ENCODE measurements at regions not wholly inside any gene's neighbourhood (a gene's known extent, or its start where the extent isn't known, plus 50 kb on each side); places are given as distances from the start of the nearest gene placed in this dataset.

- FAIRE-seq: no peak
Measured at GRCh38 chr9:89871871-89872331, 267.1 kb downstream of the GADD45G start.

DNA sequence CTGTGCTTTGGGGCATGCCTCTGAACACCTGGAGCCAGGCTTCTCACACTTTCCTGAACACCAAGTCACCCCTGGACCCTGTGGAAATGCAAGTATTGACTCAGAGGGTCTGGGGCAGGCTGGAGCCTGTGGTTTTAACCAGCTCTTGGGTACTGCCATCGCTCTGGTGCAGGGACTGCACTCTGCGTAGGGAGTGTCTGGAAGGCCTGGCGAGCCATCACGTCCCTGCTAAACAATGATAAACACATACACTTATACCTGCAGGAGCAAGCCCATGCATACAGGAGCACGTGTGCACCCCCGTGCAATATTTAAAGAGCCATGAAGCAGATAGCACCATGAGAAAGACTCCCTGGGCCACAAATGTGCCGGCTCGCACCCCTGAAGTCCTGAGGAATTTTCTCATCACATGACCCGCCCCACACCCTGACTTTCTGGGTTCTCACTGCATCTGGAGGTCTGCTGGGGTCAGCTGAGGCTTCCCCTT is 267.7 kb downstream of the GADD45G start:
- no peak for FAIRE-seq

- FAIRE-seq: no peak
Measured at GRCh38 chr9:89872913-89873707, 268.3 kb downstream of the GADD45G start.

DNA sequence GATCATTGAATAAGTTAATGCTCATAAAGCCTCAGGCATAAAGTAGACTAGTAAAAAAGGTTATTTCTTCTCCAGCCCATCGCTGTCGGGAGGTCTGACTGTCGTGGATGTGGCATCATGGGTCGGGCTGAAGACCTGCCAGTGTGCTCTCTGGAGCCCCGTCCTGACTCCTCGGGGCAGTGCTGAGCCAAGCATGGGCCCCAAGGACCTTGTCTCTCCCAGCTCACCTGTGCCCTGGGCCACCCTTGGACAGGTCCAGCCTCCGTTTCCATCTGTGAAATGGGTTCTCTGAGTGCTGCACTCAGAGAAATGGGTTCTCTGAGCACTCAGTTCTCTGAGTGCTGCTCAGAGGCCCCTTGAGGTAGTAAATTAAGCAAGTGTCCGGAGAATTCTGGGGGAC is 269.0 kb downstream of the GADD45G start:
- no peak for FAIRE-seq

DNA sequence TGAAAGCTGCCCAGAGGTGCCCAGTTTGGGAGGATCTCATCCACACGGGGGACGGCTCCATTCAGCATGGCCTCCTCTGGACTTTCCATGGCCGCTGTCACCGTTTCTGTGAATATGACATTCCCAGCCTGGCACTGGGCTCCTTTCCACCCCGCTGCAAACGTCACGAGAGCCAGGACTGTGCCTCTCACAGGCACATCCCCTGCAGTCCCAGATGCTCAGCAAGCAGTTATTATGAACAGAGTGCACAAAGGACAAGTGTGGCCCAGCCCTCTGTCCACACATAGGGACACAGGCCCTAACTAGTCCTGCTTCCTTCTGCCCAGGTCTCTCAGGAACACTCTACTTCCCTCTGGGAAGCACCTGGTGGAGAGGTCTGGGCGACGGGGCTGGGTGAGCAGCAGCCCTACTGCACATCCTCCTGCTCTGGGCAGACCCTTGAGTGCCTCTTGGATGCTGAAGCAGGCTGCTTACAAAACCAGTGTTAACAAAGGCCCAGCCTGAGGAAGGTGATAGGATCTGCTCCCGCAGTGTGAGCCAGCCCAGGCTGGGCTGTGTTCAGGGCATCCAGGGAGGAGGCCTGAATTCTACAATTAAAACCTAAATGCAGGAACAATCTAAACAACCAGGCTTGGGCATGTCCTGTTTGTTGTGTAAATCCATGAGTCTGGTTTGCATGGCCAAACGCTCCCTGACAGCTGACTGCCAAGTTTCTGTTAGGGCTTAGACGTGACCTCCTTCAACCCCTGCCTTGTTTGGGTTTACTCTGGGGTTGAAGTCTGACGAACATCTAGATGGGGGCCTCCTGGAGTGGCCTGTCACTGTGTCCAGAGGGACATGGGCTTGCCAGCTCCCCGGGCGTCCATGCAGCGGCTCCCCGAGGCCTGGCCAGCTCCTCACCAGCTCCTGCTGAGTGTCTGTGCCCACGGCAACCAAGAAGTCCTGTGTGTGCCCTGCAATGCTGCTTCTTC is 269.8 kb downstream of the GADD45G start:
- no peak for FAIRE-seq

DNA sequence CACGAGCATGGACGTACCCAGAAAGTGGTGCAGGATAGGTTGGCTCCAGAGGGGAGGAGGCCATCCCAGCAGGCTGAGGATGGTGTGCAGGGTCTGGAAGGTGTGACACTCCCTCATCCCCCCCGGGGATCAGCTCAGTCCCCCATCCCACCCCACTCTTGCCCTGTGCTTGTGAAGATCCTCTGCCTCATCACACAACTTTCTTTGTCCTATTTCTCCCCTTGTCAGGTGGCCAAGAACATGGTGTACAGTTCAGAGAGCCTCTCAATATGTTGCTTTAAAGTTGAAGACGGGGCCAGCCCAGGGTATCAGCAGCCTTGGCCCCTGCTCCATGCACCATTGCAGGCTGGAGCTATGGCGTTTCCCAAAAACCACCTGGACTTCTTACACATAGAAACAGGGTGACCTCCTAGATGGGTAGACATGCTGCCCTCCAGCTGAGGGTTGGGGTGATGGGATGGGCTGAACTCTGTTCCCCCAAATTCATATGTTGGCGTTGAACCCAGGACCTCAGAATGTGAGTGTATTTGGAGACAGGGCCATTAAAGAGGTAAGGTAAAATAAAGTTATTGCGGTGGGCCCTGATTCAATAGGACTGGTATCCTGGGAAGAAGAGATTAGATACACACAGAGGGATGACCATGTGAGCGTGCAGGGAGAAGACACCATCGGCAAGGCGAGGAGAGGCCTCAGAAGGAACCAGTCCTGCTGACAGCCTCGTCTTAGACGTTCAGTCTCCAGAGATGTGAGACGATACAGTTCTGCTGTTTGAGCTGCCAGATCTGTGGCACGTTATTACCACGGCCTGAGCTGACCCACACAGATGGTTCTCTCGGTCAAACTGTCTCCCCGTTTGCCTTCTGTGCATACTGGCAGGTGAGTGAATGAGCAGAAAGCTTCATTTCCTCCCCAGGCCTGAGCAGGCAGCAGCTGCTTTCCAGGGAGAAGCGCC is 272.5 kb downstream of the GADD45G start:
- FAIRE-seq: no peak

DNA sequence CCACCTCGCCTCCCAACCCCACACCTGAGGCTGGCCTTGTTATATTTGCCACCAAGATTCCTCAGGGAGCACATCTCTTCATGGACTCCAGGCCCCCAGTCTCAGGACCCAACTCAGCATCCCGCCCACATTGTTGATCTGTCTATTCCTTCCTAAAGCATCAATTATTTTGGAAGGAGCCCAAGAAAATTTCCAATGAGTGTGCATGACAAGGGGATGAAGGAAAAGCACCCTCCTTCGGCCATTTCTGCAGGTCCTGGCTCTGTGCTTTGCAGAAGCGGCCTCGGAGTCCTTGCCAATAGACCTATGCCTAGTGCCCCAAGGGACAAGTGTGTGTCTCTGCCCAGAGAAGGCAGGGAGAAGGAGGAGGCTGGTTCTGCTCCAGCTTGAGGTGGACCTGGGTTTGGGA is 273.2 kb downstream of the GADD45G start:
- no peak for FAIRE-seq

DNA sequence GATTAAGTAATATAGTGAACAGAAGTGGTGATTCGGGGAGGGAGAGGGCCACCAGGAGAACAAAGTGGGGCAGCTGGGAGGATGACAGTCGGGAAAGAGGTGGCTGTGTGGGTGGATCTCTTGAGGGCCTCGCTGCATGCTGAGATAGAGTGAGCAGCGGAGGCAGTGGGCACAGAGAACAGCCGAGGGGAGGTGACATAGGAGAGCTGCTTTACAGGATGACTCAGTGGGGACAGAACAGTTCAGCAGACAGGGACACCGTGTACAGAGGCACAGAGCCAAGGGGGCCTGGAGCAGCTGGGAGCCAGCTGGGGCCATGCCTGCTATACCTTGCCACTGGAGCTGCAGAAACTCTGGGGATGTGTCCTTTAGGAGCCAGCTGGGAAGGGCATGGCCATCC is 273.9 kb downstream of the GADD45G start:
- FAIRE-seq: no peak

- FAIRE-seq: no peak
Measured at GRCh38 chr9:89879276-89879675, 274.5 kb downstream of the GADD45G start.

DNA sequence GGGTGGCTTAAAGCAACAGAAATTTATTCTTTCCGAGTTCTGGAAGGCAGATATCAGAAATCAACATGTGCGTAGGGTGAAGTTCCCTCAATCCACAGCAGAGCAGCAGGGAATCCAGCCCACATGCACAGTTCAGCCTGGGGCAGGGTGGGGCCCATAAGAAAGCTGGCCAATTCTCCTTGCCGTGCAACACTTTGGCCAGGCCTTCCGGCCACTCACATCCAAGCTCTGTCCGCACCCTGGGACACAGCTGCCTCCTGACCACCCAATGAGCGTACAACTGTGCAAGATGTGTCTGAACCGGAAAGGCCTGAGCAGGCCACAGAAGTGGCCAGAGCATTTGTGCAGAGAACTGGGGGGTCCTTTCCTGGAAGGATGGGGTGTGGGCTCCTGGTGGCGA is 274.9 kb downstream of the GADD45G start:
- no peak for FAIRE-seq

DNA sequence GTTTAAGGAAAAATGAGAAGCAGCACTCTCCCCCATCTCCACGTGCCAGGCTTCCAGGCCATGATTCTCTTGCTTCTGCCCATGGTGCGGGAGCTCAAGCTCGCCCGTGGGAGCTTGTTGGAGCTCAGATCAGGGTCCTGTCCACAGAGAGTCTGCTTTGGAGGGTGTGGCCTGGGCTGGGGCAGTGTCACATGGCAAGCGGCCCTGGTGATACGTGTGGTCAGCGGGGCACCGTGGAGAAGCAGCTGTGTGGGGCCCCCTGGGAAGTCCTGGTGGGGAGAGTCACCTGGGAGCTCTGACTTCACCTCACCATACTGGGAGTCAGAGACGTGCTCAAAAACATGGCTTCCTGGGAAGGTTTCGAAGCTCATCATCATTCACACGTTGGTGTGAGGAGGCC is 275.3 kb downstream of the GADD45G start:
- no peak for FAIRE-seq

- no peak for FAIRE-seq
Measured at GRCh38 chr9:89880721-89881120, 275.9 kb downstream of the GADD45G start.

DNA sequence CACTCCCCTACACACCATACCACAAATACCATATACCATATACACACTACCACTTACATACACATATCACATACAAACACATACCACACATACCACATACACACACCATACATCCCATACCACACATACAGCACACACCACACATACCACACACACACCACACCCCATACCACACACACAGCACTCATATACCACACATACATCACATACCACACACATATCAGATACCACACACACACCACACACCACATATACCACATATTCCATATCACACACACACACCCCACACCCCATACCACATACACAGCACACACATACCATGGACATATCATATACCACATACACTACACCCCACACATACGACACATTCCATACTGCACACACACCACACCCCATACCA is 276.6 kb downstream of the GADD45G start:
- FAIRE-seq: no peak

DNA sequence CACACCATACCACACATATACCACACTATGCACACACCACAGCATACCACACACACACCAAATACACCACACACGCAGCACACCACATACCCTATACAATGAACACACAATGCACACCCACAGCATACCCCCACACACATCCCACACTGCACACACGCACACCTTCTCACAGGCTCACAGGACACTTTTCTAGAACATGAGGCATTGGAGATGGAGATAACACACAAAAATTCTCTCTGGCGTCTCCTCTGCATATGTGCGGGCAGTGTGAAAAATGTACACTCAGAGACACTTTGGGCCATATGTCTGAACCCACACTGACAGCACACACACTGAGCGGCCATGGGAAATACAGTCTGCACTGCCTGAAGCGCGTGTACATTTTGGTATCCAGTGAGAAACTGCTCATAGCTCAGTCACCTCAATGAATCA is 278.1 kb downstream of the GADD45G start:
- FAIRE-seq: no peak

DNA sequence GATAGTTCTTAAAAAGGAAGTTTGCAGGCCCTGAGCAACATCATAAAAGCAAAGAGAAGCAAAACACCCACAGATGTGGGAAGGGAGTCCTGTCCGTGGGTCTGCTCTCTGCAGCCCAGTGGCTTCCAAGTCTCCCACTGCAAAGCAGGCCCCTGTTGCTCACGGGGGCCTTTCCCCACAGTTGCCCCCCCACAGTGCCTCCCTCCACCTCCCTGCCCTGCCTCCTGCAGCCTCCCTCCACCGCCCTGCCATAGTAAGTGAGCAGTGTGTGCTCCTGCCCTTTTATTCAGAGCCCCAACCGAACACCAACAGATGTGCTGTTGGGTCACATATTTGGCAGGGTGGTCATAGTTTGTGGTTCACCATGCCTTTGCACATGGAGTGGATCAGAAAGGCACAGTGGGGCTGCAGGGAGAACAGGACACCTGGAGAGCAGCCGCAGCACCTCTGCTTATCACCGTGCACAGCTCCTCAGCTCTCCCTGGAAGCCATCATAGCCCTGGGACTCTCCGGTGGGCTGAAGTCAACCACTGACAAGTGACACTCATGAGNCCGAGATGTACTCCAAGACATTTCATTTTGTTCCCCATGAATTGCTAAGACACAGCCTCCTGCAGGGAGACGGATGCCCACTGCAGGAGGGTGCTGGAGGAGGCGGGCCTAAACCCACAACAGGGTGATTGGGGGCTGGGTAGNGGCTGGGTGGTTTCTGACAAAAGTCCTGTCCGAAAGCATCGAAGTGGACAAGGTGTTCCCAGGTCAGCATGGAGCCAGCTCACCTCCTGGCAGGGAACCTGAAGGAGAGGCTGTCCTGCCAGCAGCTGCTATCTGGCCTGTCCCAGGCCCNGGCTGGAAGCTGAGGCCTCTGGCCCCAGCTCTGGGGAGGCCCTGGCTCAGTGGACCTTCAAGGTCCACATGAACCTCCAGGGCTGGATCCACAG is 278.9 kb downstream of the GADD45G start:
- FAIRE-seq: no peak

- FAIRE-seq: no peak
Measured at GRCh38 chr9:89884356-89885083, 279.7 kb downstream of the GADD45G start.

DNA sequence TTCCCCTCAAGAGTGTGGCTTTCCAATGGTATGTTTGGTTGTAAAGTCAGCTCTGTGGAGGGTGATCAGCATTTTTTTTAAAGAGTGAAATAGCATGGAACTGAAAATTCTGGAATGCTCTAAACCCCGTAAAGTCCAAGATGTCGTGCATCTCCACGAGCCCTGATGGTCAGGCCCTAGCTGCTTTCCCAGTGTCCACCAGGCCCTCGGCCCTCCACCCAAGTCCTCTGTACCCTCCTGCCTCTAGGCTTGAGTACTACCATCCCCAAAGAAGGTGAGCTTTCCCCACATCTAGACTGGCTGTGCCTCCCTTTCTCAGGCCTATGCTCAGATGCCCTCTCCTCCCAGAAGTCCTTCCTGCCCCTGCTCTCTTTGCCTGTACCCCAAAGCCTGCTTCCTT is 280.3 kb downstream of the GADD45G start:
- FAIRE-seq: no peak

DNA sequence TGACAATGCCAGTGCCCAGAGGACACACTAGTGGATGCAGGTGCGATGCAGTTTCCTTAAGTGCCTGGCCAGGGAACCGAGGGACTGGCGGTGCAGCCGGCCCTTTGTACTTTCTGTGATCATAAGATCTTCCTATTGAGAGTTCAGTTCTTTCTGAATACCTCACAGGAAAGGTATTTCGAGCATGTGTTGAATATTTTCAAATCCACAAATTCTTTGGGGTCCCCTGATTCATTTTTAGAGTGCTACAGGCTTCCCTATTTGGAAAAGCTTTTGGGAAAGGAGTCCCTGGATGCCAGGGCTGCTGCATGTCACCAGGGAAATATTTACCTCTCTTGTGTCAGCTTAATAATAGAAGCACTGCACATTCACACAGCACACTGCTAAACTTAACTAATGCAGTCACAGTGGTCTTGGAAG is 281.5 kb downstream of the GADD45G start:
- no peak for FAIRE-seq

DNA sequence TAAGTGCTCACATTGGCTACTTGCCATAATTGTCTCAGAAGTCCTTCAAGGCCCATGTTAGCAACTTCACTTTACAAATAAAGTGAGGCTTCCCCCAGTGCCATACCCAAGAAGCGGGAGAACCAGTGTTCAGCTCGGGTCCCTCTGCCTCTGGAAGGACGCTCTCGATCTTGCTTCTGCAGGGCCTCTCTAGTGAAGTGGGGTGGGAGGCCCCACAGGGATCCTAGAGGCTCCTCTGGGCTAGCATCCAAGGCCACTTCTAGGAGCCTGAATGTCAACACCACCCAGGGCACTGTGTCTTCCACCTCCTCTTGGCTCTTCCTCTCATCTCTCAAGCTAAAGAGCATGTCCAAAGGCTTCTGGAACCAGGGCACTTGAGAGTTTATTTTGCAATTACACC is 282.5 kb downstream of the GADD45G start:
- no peak for FAIRE-seq

GRCh38 chr9:89888233-89888632 is 283.4 kb downstream of the GADD45G start:
- no peak for FAIRE-seq

DNA sequence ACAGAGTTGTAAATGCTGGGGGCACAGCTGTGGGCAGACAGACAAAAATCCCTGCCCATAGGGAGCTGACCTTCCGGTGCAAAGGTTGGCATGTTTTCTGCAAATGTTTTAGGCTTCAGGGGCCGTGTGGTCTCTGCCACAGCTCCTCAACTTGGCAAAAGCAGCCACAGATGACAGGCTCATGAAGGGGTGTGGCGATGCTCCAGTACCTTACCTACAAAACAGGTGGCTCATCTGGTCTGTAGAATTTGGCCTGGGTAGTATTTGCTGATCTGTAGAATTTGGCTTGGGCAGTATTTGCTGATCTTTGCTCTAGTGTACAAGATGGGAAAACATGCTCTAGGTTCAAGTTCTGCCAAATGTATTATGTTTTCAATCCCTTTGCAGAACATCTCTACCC is 283.9 kb downstream of the GADD45G start:
- no peak for FAIRE-seq
